ENCODE measurements at regions not wholly inside any gene's neighbourhood (a gene's known extent, or its start where the extent isn't known, plus 50 kb on each side); places are given as distances from the start of the nearest gene placed in this dataset.

GRCh38 chr2:2849464-2850217, 518.6 kb upstream of the MYT1L start (continued):
- TF ChIP-seq CTCF (IDR thresholded peaks at IDR 0.05 in 2 of 3, conservative IDR thresholded peaks at IDR 0.05 in 1 of 3; ENCODE audit: borderline replicate concordance in 1 of 3, insufficient read depth in 1 of 3, low read depth in 2 of 3, low read length in 2 of 3) = no peak

GRCh38 chr2:2848621-2849333, 517.7 kb upstream of the MYT1L start:
- RAD21 ChIA-PET (ENCODE audit: low non-redundant PET in 1 of 2, low total read pairs in 2 of 2, uncharacterized antibody in 2 of 2, unreplicated experiment in 2 of 2) = no interaction called here
- H3K79me2 ChIP-seq (ENCODE audit: insufficient read depth, low read length) = no peaks in the 10 kb centered on the region
- H3K9me2 ChIP-seq (ENCODE audit: insufficient read depth) = no peaks in the 10 kb centered on the region
- no TSS peak for BruUV-seq (replicated peaks)
- no peak overlapping the region for H3K4me3 ChIP-seq (replicated peaks in 1 of 2; ENCODE audit: low read depth in 1 of 2, low read length in 2 of 2)
- no peak overlapping the region for H3K9ac ChIP-seq (ENCODE audit: low read length)
- CTCF ChIA-PET = no interaction called here
- no peak overlapping the region for H3K4me2 ChIP-seq (ENCODE audit: low read length)
- no peaks in the 10 kb centered on the region for H3K9me3 ChIP-seq (ENCODE audit: control insufficient read depth in 1 of 2, insufficient read depth in 1 of 2, low read depth in 1 of 2, low read length in 2 of 2)
- no peak overlapping the region for H3K27ac ChIP-seq (ENCODE audit: low read depth, low read length)
- intact Hi-C loops (cut with micrococcal nuclease) = no loop called here
- H4K20me1 ChIP-seq (ENCODE audit: insufficient read depth) = no peaks in the 10 kb centered on the region
- POLR2A ChIA-PET = no interaction called here
- DNase-seq (ENCODE audit: low read depth, low spot score) (no peak), ATAC-seq (no peak)
- no peaks in the 10 kb centered on the region for H3K36me3 ChIP-seq (ENCODE audit: control insufficient read depth in 1 of 2, insufficient read depth in 2 of 2, low read length in 2 of 2)
- H2AFZ ChIP-seq (ENCODE audit: low read depth, low read length, poor library complexity, severe bottlenecking) = no peak overlapping the region
- H3K4me1 ChIP-seq (ENCODE audit: control insufficient read depth in 1 of 2, insufficient read depth in 2 of 2, low read length in 2 of 2) = peaks cover 11 to 12% of the 10 kb centered on the region in 2 experiments; a peak in 3 of 4 replicates
- no peaks in the 10 kb centered on the region for H3K27me3 ChIP-seq (ENCODE audit: insufficient read depth, low read length)
- no peak for TF ChIP-seq SRF (IDR thresholded peaks at IDR 0.05; ENCODE audit: low read depth)

- Histone ChIP-seq H3K27me3 (ENCODE audit: insufficient read depth, low read length) (no peaks in the 10 kb centered on the region), H3K4me3 (replicated peaks in 1 of 2; ENCODE audit: low read depth in 1 of 2, low read length in 2 of 2) (no peak overlapping the region), H3K9ac (ENCODE audit: low read length) (no peak overlapping the region), H3K36me3 (ENCODE audit: control insufficient read depth in 1 of 2, insufficient read depth in 2 of 2, low read length in 2 of 2) (no peaks in the 10 kb centered on the region), H4K20me1 (ENCODE audit: insufficient read depth) (no peaks in the 10 kb centered on the region), H3K27ac (ENCODE audit: low read depth, low read length) (no peak overlapping the region), H3K4me1 (ENCODE audit: control insufficient read depth in 1 of 2, insufficient read depth in 2 of 2, low read length in 2 of 2) (peaks cover 11 to 12% of the 10 kb centered on the region in 2 experiments; a peak in 3 of 4 replicates), H3K9me3 (ENCODE audit: control insufficient read depth in 1 of 2, insufficient read depth in 1 of 2, low read depth in 1 of 2, low read length in 2 of 2) (no peaks in the 10 kb centered on the region), H2AFZ (ENCODE audit: low read depth, low read length, poor library complexity, severe bottlenecking) (no peak overlapping the region), H3K79me2 (ENCODE audit: insufficient read depth, low read length) (no peaks in the 10 kb centered on the region), H3K9me2 (ENCODE audit: insufficient read depth) (no peaks in the 10 kb centered on the region), H3K4me2 (ENCODE audit: low read length) (no peak overlapping the region)
- ChIA-PET POLR2A (no interaction called here), CTCF (no interaction called here), RAD21 (ENCODE audit: low non-redundant PET in 1 of 2, low total read pairs in 2 of 2, uncharacterized antibody in 2 of 2, unreplicated experiment in 2 of 2) (no interaction called here)
- ATAC-seq (no peak), DNase-seq (ENCODE audit: low read depth, low spot score) (no peak)
- BruUV-seq (replicated peaks) = no TSS peak
- intact Hi-C loops (cut with micrococcal nuclease) = no loop called here
- no peak for TF ChIP-seq MAX (IDR thresholded peaks at IDR 0.05)
- no peak for TF ChIP-seq TCF7L2 (IDR thresholded peaks at IDR 0.05; ENCODE audit: borderline replicate concordance, extremely low read depth, insufficient read depth, insufficient read length)
- no peak for TF ChIP-seq SRF (IDR thresholded peaks at IDR 0.05; ENCODE audit: low read depth)
- no peak for TF ChIP-seq CEBPB (IDR thresholded peaks at IDR 0.05; ENCODE audit: low read depth)
- TF ChIP-seq JUND (IDR thresholded peaks at IDR 0.05) = no peak
These were observed 517.1 kb upstream of the MYT1L start for GRCh38 chr2:2848198-2848597.

All from HCT116 (cell line).